HUES64 (cell line): ENCODE measurements at regions not wholly inside any gene's neighbourhood (a gene's known extent, or its start where the extent isn't known, plus 50 kb on each side); places are given as distances from the start of the nearest gene placed in this dataset.
"Not testable (repeated sequence)": the region's sequence is repeated elsewhere in the genome, so short reads cannot be mapped to it uniquely, and the experiment has no call there.

ENCODE experiments used
- H3K27ac ChIP-seq: 2 replicates; pipeline ENCODE4 v1.7.0; 2013; ENCODE audit warnings: low read depth, low read length, inconsistent platforms
- H3K27me3 ChIP-seq: 2 replicates; pipeline ENCODE4 v1.6.1; 2013; ENCODE audit warnings: mild to moderate bottlenecking, low read length; ENCODE audit not compliant: insufficient read depth
- H3K36me3 ChIP-seq: 2 replicates; pipeline ENCODE4 v1.6.1; 2013; ENCODE audit warnings: mild to moderate bottlenecking, low read length; ENCODE audit not compliant: insufficient read depth
- H3K4me1 ChIP-seq: 2 replicates; pipeline ENCODE4 v1.6.1; 2013; ENCODE audit warnings: mild to moderate bottlenecking, low read length, moderate library complexity; ENCODE audit not compliant: insufficient read depth
- H3K4me3 ChIP-seq: 2 replicates; pipeline ENCODE4 v1.5.1; 2013; ENCODE audit warnings: mild to moderate bottlenecking, low read length, moderate library complexity
- H3K9ac ChIP-seq: 2 replicates; pipeline ENCODE4 v1.6.1; 2013; ENCODE audit warnings: mild to moderate bottlenecking, low read depth, low read length
- H3K9me3 ChIP-seq: 2 replicates; pipeline ENCODE4 v1.6.1; 2013; ENCODE audit warnings: low read depth, low read length; ENCODE audit not compliant: insufficient read depth
- WGBS: fragments of 150-250, 120-280 bp; methylation state at CpG from one replicate; pipeline ENCODE4 v1.1.7; 2013; ENCODE audit warnings: missing lambda C conversion rate; 5-methylcytosine and 5-hydroxymethylcytosine counted together

DNA sequence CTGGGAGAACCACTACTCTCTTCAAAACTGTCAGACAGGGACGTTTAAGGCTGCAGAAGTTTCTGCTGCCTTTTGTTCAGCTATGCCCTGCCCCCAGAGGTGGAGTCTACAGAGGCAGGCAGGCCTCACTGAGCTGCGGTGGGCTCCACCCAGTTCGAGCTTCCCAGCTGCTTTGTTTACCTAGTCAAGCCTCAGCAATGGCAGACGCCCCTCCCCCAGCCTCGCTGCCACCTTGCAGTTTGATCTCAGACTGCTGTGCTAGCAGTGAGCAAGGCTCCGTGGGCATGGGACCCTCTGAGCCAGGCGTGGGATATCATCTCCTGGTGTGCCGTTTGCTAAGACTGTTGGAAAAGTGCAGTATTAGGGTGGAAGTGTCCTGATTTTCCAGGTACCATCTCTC lies 258.6 kb upstream of the GOT2 start:
- not testable (repeated sequence) for H3K9ac ChIP-seq, H3K4me1 ChIP-seq, H3K27me3 ChIP-seq, H3K27ac ChIP-seq, H3K9me3 ChIP-seq, H3K36me3 ChIP-seq, H3K4me3 ChIP-seq
- WGBS, result 71% methylated on average over 8 of the region's 8 CpGs

- not testable (repeated sequence) for H3K27ac ChIP-seq, H3K9ac ChIP-seq, H3K36me3 ChIP-seq, H3K27me3 ChIP-seq, H3K4me1 ChIP-seq
- H3K9me3 ChIP-seq, result peaks cover 17% of the 10 kb centered on the region
- WGBS, result 52% methylated on average over 19 of the region's 19 CpGs
- peak overlapping the region; percentile 3; the same call in 1 of the 2 replicates for H3K4me3 ChIP-seq
Measured at GRCh38 chr16:58983181-58983965, 249.3 kb upstream of the GOT2 start.

DNA sequence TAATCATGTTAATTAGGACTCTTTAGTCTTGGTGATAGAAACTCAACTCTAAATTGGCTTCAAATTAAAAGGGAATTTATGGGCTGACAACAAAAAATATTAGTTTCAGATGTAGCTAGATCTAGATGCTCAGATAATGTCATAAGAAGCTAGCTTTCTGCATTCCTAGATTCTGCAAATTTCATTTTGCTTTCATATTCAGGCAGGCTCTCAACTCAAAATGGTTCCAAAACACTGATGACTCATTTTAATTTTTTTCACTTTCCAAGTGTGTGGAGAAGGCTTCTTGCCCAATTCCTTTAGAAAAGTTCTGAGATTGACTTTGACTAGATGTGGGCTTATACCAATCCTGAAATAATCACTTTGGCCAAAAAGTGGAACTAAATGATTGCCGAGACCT lies 236.7 kb upstream of the GOT2 start:
- H3K36me3 ChIP-seq, result no peaks in the 10 kb centered on the region
- no peaks in the 10 kb centered on the region for H3K4me1 ChIP-seq
- H3K27ac ChIP-seq, result no peak overlapping the region
- H3K27me3 ChIP-seq, result no peaks in the 10 kb centered on the region
- H3K9me3 ChIP-seq, result no peaks in the 10 kb centered on the region
- no peak overlapping the region for H3K4me3 ChIP-seq
- WGBS, result 86% methylated on average over 1 of the region's 1 CpG
- H3K9ac ChIP-seq, result no peak overlapping the region

- 0 out of 2 replicates have a peak, but pooled peaks cover 6% of the 10 kb centered on the region for H3K9me3 ChIP-seq
- no peaks in the 10 kb centered on the region for H3K36me3 ChIP-seq
- no peaks in the 10 kb centered on the region for H3K27me3 ChIP-seq
- H3K9ac ChIP-seq, result no peak overlapping the region
- no peak overlapping the region for H3K27ac ChIP-seq
- no peak overlapping the region for H3K4me3 ChIP-seq
- H3K4me1 ChIP-seq, result peaks cover 15% of the 10 kb centered on the region; the same call in 1 of the 2 replicates
- WGBS, result 100% methylated on average over 2 of the region's 3 CpGs
Measured at GRCh38 chr16:58963479-58963878, 229.4 kb upstream of the GOT2 start.

DNA sequence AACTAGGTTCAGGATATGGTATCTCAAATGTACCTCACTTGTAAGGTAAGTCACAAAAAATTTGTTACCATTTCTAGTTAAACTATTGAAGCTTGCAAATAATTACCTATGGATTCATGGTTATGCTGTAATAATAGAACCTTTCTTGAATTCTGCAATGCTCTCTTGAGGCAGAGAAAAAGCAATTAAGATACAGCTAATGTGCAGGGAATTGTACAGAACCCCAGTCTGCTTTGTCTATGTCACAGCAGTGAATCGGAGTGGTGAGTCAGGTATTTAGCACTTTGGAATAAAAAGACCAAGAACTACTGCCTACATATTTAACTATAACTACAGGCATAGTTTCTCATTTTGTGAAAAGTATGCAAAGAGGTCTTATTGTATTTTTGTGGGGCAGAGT lies 228.7 kb upstream of the GOT2 start:
- no peaks in the 10 kb centered on the region for H3K27me3 ChIP-seq
- no peak overlapping the region for H3K4me3 ChIP-seq
- H3K9ac ChIP-seq, result no peak overlapping the region
- no peak overlapping the region for H3K27ac ChIP-seq
- no peaks in the 10 kb centered on the region for H3K36me3 ChIP-seq
- H3K4me1 ChIP-seq, result peaks cover 18% of the 10 kb centered on the region; the same call in 1 of the 2 replicates
- 90% methylated on average over 1 of the region's 1 CpG for WGBS
- H3K9me3 ChIP-seq, result 0 out of 2 replicates have a peak, but pooled peaks cover 6% of the 10 kb centered on the region

DNA sequence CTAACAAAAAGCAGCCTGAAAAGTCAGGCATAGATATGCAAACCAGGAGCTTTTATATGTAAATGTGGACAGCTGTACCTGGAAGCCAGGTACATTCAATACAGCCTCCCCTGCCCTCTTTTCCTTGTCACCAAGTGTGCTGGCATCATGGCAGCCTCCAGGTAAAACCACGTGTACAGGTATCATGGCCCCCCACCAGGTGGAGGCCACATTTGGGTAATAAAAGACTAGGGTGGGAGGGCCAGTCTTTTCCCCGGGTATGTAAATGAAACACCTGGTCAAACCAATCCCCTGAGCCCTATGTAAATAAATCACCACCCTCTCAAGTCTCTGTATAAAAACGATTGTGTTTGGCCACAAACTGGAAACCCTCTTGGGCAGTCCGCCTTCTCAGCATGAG lies 226.4 kb upstream of the GOT2 start:
- no peak overlapping the region for H3K4me3 ChIP-seq
- no peaks in the 10 kb centered on the region for H3K27me3 ChIP-seq
- H3K9ac ChIP-seq, result no peak overlapping the region
- peaks cover 18% of the 10 kb centered on the region; the same call in 1 of the 2 replicates for H3K4me1 ChIP-seq
- no peaks in the 10 kb centered on the region for H3K36me3 ChIP-seq
- H3K27ac ChIP-seq, result no peak overlapping the region; the same call in 1 of the 2 replicates
- 0 out of 2 replicates have a peak, but pooled peaks cover 6% of the 10 kb centered on the region for H3K9me3 ChIP-seq
- WGBS, result 71% methylated on average over 4 of the region's 4 CpGs

DNA sequence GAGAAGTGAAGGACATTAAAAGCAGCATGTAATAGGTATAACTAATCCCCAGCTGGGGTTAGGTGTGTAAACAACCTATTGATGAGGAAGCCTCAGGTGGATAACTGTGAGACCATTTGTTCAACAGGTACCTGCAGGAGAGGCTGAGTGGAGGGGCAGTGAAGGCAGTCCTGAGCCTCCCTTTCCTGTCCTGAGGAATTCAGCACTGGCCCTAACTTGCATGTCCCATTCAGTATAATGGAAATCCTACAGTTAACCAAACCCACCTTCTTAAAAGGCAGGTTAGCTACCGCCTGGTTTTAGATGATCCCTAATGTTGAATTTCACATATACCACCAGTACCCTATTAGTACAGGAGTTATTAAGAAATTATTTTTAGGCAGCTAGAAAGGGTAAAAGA lies 225.9 kb upstream of the GOT2 start:
- Histone ChIP-seq H3K4me3 (no peak overlapping the region), H3K27ac (no peak overlapping the region; the same call in 1 of the 2 replicates), H3K27me3 (no peaks in the 10 kb centered on the region), H3K9me3 (0 out of 2 replicates have a peak, but pooled peaks cover 6% of the 10 kb centered on the region), H3K9ac (no peak overlapping the region), H3K4me1 (peaks cover 18% of the 10 kb centered on the region; the same call in 1 of the 2 replicates), H3K36me3 (no peaks in the 10 kb centered on the region)
- 89% methylated on average over 1 of the region's 1 CpG for WGBS

- no peak overlapping the region for H3K27ac ChIP-seq
Measured at GRCh38 chr16:58958749-58959148, 224.6 kb upstream of the GOT2 start.

GRCh38 chr16:58948244-58948643 lies 214.1 kb upstream of the GOT2 start:
- WGBS, result 90% methylated on average over 1 of the region's 1 CpG
- no peaks in the 10 kb centered on the region for H3K36me3 ChIP-seq
- H3K4me1 ChIP-seq, result no peaks in the 10 kb centered on the region
- no peak overlapping the region for H3K9ac ChIP-seq
- no peak overlapping the region for H3K4me3 ChIP-seq
- no peak overlapping the region for H3K27ac ChIP-seq
- peaks cover 10% of the 10 kb centered on the region; the same call in 1 of the 2 replicates for H3K9me3 ChIP-seq
- H3K27me3 ChIP-seq, result no peaks in the 10 kb centered on the region

More at GRCh38 chr16:58958749-58959148, 224.6 kb upstream of the GOT2 start:
- H3K27me3 ChIP-seq, result no peaks in the 10 kb centered on the region
- H3K36me3 ChIP-seq, result no peaks in the 10 kb centered on the region
- peaks cover 18% of the 10 kb centered on the region; the same call in 1 of the 2 replicates for H3K4me1 ChIP-seq
- no peak overlapping the region for H3K9ac ChIP-seq
- H3K9me3 ChIP-seq, result 0 out of 2 replicates have a peak, but pooled peaks cover 3% of the 10 kb centered on the region
- H3K4me3 ChIP-seq, result no peak overlapping the region

GRCh38 chr16:58940609-58941008 lies 206.5 kb upstream of the GOT2 start:
- Histone ChIP-seq H3K36me3 (no peaks in the 10 kb centered on the region), H3K4me3 (no peak overlapping the region), H3K4me1 (peaks cover 16% of the 10 kb centered on the region), H3K27ac (no peak overlapping the region), H3K9ac (no peak overlapping the region), H3K27me3 (no peaks in the 10 kb centered on the region), H3K9me3 (no peaks in the 10 kb centered on the region)
- WGBS, result 90% methylated on average over 2 of the region's 2 CpGs

- 75% methylated on average over 6 of the region's 7 CpGs for WGBS
- H3K27me3 ChIP-seq, result no peaks in the 10 kb centered on the region
- H3K9ac ChIP-seq, result no peak overlapping the region; the same call in 1 of the 2 replicates
Measured at GRCh38 chr16:58938811-58939210, 204.7 kb upstream of the GOT2 start.

More at GRCh38 chr16:58938811-58939210, 204.7 kb upstream of the GOT2 start:
- H3K4me1 ChIP-seq, result peaks cover 16% of the 10 kb centered on the region
- no peaks in the 10 kb centered on the region for H3K36me3 ChIP-seq
- H3K9me3 ChIP-seq, result peaks cover 3% of the 10 kb centered on the region; the same call in 1 of the 2 replicates
- H3K27ac ChIP-seq, result peak overlapping the region; percentile 36
- H3K4me3 ChIP-seq, result no peak overlapping the region
